ENCODE measurements at regions not wholly inside any gene's neighbourhood (a gene's known extent, or its start where the extent isn't known, plus 50 kb on each side); places are given as distances from the start of the nearest gene placed in this dataset.

DNA sequence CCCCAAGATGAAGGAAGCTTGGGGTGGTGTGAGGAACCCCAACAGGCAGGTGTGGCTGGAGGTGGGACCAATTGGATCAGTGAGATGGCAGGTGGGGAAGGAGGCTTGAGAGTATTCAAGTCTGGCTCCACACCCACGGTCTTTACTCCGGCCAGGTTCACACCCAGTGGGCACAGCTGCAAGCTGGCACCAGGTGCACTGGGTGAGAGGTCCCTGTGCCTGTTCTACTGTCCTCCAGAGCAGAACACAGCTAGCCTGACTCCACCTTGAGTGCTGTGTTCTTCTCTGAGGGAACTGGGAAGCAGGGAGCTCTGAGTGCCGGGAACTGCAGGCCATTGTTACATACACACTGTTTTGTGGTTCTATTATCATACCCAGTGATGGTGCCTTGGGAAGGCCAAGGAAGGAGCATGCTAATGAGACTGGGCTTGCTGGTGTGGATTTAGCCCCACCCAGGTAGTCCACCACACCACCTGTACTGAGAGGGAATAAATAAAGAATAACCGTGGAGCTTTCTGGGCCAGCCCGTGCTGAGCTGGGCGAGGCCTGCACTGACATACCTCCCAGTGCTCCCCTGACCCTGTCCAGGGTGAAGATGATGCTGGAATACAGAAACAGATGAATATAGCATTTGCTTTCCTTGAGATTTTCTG is 93.4 kb downstream of the ABHD5 start:
- no peak for DNase-seq

GRCh38 chr3:43784640-43785011 is 93.9 kb downstream of the ABHD5 start:
- no peak for DNase-seq

GRCh38 chr3:43785551-43785950 is 94.8 kb downstream of the ABHD5 start:
- no peak for DNase-seq

DNA sequence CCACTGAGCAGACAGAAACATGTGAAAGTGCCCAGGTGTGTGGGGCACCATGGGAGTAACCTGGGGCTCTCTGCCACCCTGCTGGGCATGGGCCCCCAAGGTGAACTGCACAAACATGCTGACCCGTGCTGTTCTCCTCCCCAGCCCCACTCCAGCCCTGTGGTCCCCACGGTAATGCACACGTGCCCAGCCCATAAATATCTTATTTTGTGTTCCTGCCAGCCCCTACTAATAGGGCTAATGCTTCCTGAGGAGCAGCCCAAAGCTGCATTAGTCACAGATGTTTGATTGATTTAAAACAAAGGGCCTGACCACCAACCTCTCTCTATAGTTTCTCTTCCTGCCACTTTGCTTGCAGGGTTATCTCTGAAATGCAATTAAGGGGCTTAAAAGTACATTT is 95.4 kb downstream of the ABHD5 start:
- no peak for DNase-seq

DNA sequence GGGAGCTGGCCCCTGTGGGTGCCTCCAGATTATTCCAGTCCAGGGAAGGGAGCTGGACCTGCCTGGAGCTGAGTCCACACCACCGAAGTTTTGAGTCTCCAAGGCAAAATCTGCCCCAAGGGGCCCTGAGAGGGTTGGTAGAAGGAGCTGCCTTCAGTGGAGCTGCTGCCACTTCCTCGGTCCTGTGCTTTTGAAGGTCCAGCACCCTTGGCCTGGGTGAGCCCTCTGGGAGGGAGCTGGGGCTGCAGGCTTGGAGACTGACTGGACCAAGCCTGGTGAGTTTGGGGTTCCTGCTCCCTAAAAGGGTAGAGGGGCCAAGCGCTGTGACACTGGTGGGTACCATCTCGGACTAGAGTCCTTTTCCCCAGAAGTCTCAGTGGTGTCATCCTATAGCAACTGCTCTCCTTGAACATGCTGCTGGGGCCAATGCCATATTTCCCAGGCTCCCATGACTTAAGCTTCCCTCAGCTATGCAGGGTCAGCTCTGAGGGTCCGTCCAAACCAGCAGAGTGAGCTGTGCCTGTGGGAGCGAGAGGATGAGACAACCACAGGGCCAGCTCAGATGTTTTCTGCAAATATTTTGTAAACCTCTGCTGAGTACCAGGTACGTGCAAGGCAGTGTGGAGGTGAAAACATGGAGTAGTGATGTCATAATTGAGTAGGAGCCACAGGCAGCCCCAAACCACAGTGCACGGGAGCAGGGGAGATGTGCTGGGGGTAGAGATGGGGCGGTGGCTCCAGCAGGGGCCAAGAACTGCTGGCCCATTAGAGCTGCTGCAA is 96.0 kb downstream of the ABHD5 start:
- DNase-seq, result no peak

DNA sequence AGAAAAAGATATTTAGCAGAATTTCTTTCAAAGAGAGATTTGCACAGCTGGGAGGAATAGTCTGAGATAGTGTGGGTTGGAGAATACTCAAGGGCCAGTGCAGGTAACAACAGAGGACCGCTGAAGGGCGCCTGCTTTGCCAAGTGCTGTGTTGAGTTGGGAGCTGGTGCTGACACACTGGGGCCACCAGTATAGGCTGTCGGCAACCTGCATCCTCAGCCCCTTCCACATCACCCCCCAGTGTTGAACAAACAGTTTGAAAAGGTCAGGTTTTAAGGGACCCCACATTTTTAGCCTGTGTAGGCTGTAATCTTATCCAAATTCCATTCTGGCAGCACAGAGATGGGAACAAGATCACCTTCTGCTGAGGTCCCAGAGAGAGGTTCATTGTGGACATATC is 96.6 kb downstream of the ABHD5 start:
- DNase-seq, result no peak

DNA sequence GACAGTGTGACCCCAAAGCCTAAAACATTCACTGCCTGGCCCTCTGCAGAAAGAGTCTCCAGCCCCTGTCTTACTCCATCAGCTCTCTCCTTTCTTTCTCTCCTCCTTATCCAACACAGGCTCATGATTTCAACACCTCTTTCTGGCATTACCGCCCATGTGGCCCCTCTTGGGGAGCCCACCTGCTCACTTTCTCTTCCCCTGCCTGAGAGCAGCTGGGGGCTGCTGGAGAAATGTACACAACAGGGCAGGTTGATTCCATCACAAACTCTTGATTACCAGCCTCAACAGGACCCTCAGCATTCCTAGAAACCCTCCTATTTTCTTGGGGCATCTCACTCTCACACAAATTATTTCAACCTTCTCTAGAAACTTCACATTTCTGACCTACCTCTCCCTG is 98.3 kb downstream of the ABHD5 start:
- DNase-seq, result no peak

DNA sequence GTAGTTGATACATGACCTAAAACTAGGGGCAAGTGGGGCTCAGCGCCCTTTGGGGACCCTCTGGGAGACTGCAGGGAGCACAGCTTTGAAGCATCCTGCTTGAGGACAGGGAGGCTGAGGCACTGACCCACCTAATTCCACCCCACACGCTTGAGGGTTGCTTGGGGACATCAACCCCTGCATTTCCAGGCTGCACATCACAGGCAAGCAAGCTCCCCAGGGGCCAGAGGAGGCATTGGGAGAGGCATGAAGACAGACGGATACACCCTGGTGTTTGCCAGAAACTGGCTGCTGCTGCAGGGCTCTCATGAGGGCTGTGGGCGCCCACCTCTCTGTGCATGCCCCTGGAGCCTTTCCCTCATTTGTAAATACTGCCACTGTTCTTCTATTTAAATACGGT is 99.3 kb downstream of the ABHD5 start:
- no peak for DNase-seq

GRCh38 chr3:43790476-43790875 is 99.7 kb downstream of the ABHD5 start:
- DNase-seq, result no peak

- no peak for DNase-seq
Measured at GRCh38 chr3:43791246-43791645, 100.5 kb downstream of the ABHD5 start.

GRCh38 chr3:43792904-43793303 is 102.2 kb downstream of the ABHD5 start:
- no peak for DNase-seq

DNA sequence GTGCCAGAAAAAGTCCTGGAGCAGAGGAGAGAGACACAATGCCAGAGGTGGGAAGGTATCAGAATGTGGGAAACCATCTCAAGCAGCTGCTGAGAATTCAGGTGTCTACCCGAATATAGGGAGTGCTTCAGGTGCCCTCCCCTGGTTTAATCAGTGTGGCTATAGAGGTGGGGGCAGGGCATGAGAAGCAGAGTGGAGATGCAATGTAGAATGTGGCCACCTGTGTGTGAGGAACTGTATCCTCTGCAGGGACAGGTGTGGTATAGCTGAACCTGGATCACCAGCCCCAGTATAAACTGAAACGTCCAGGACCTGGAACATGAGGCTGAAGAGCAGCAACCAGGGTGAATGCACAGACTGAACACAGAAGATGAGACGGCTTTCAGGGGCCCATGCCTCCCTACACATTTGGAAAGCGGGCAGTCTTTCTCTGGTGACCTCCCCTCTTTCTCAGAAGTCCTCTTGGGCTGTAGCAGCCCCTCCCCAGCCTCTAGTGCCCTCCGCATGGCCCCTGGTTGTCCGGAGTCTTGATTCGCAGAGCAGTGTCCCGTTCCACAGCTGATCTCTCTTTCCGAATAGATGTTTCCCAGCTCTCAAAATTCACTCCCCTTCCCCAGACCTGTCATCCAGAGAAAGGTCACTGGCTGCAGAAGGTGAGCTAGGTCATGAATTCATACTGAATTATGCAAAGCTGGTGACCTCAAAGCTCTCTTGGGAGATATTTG is 103.1 kb downstream of the ABHD5 start:
- DNase-seq, result no peak

- DNase-seq, result no peak
Measured at GRCh38 chr3:43794776-43795175, 104.0 kb downstream of the ABHD5 start.

- DNase-seq, result no peak
Measured at GRCh38 chr3:43795491-43795890, 104.8 kb downstream of the ABHD5 start.

- no peak for DNase-seq
Measured at GRCh38 chr3:43796041-43796596, 105.4 kb downstream of the ABHD5 start.

DNA sequence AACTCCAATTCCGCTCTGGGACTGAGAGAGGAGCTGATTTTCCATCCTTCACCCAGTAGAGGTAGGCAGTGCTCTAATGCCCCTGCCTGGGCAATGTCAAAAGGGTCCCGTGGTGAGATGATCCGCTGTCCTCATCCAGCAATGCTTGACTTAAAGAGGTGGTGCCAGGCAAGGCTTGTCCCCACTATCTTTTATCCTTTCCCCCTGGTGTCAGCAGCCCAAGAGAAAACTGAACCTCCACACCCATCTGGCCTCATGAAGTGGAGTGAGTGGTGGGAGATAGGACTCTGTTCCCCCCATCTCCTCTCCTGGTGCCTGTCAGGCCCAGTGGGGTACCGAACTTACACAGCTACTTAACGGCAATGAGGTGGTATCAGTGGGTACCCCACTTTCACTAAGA is 107.1 kb downstream of the ABHD5 start:
- DNase-seq, result no peak

GRCh38 chr3:43810797-43811196 is 120.1 kb downstream of the ABHD5 start:
- no peak for DNase-seq

DNA sequence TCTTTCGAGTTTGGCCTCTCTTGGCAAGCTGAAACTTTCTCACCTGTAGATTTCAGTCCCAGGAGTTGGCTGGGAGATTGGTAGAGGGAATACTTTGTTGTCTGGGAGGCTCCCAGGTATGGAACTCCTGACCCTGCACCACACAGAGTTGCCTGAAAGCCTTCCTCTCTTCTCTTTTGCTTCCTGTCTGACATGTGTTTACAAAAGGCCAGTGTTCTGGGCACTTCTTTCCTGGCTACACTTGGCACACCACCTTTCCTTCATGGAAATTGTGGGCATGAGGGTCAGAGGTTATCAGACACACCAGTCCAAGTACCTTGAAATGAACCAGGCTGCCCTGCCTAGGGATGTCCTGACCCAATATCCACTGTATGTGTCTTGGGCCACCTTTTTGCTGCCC is 123.7 kb downstream of the ABHD5 start:
- DNase-seq, result no peak

GRCh38 chr3:43816372-43816771 is 125.6 kb downstream of the ABHD5 start:
- DNase-seq, result no peak

- no peak for DNase-seq
Measured at GRCh38 chr3:43817064-43817463, 126.3 kb downstream of the ABHD5 start.

DNA sequence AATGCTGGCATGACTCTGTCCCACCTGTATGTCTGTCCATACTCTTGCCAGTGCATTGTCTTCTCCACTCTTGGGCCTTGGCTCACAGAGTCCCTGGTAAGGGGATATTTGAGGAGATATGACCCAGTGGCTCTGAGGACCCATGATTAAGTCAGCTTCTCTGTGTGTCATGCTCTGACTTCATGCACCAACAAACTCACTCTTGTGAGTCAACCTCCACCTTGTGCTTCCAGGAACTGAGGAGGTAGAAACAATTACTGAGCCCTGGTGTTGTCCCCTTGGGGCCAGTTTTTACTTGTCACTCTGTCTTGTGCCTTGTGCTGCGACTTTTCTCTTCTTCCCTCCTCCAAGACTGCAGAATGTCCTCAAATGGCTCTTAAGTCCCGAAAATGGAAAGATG is 127.1 kb downstream of the ABHD5 start:
- no peak for DNase-seq

DNA sequence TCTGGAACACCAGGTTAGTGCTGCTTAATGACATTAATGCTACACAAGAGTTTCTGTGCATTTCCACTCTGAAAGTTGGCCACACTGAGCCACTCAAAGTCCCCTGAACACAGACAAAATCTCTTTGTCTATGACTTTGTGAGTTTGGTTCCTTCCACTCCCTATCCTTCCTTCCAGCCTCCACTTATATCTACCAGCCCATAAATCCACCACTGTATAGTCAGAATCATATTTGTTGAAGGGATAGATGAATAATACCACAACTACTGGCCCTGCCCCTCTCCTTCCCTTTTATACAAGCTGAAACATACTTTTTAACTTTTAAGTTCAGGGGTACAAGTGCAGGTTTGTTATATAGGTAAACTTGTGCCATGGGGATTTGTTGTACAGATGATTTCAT is 127.5 kb downstream of the ABHD5 start:
- DNase-seq, result no peak

All from right lung (tissue), 2 donors.